ENCODE measurements at regions not wholly inside any gene's neighbourhood (a gene's known extent, or its start where the extent isn't known, plus 50 kb on each side); places are given as distances from the start of the nearest gene placed in this dataset.

DNA sequence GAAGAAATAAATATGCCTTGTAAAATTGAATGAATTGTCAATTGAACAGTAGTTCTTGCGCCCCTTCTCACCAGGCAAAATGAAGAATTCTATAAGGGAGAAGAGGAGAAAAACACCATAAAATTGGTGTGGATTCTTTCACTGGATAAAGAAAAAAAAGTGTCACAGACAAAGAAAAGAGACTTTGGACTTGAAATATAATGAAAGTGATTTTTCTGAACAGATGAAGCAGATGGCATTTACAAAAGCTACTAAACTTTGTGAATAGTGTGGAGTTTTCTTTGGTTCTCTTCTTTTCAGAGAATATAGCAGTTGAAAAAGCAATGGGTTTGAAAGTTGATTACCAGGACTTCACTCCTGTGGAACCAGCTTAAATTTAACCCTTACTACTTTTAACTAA lies 945.7 kb downstream of the DSC3 start:
- no peak overlapping the region for H3K4me3 Mint-ChIP-seq
- no peak overlapping the region for H3K27ac Mint-ChIP-seq
- DNase-seq, result no peak
- no peaks in the 10 kb centered on the region for H3K4me1 Mint-ChIP-seq (ENCODE audit: low read depth)
- ChIA-PET POLR2A (no interaction called here), CTCF (no interaction called here)
- H3K27me3 Mint-ChIP-seq (ENCODE audit: low read depth), result no peaks in the 10 kb centered on the region
- peaks cover 10% of the 10 kb centered on the region for H3K9me3 Mint-ChIP-seq (ENCODE audit: insufficient read depth)
- H3K36me3 Mint-ChIP-seq (ENCODE audit: low read depth), result no peaks in the 10 kb centered on the region
- no peak for ATAC-seq

DNA sequence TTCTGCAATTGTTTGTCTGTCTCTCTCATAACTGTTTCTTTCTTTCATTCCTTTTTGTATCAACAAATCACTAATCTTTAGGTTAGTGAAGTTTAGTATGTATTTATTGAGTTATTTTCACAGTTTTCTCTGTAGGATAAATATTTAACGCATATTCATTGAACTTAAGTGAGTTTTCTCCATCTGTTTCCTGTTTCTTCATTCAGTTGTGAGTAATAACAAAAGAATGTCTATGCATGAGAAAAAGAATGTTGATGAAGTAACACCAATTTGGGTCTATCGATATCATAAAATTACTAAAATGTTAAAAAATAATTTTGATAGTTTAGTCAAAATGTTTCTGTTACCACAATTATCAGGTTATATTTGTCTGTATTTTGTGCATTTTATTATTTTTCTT lies 948.0 kb downstream of the DSC3 start:
- H3K27ac Mint-ChIP-seq, result no peak overlapping the region
- POLR2A ChIA-PET, result no interaction called here
- CTCF ChIA-PET, result no interaction called here
- H3K9me3 Mint-ChIP-seq (ENCODE audit: insufficient read depth), result peaks cover 10% of the 10 kb centered on the region
- H3K27me3 Mint-ChIP-seq (ENCODE audit: low read depth), result no peaks in the 10 kb centered on the region
- ATAC-seq (no peak), DNase-seq (no peak)
- H3K36me3 Mint-ChIP-seq (ENCODE audit: low read depth), result no peaks in the 10 kb centered on the region
- no peak overlapping the region for H3K4me3 Mint-ChIP-seq
- H3K4me1 Mint-ChIP-seq (ENCODE audit: low read depth), result no peaks in the 10 kb centered on the region

DNA sequence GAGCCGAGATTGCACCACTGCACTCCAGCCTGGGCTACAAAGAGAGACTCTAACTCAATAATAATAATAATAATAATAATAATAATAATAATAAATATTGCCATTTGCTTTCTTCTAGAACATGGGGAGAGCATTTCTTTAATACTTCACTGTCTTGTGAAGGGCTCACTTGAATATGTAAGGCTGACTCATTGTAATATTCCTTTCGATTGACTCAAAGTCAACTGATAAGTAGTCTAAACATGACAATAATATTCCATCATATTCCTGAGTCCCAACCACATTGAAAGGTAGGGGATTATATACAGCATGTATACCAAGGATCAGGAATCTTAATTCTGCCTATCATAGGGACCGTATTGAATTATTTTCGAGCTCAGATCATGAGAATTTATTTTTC lies 949.2 kb downstream of the DSC3 start:
- Mint-ChIP-seq H3K27me3 (ENCODE audit: low read depth) (no peaks in the 10 kb centered on the region), H3K27ac (no peak overlapping the region), H3K9me3 (ENCODE audit: insufficient read depth) (peaks cover 10% of the 10 kb centered on the region), H3K4me1 (ENCODE audit: low read depth) (no peaks in the 10 kb centered on the region), H3K36me3 (ENCODE audit: low read depth) (no peaks in the 10 kb centered on the region), H3K4me3 (no peak overlapping the region)
- CTCF ChIA-PET, result no interaction called here
- DNase-seq (no peak), ATAC-seq (no peak)
- POLR2A ChIA-PET, result no interaction called here

GRCh38 chr18:30088238-30089015 lies 954.1 kb downstream of the DSC3 start:
- H3K4me1 Mint-ChIP-seq (ENCODE audit: low read depth), result no peaks in the 10 kb centered on the region
- no peak overlapping the region for H3K4me3 Mint-ChIP-seq
- no peak overlapping the region for H3K27ac Mint-ChIP-seq
- peaks cover 5% of the 10 kb centered on the region for H3K9me3 Mint-ChIP-seq (ENCODE audit: insufficient read depth)
- ChIA-PET CTCF (no interaction called here), POLR2A (no interaction called here)
- DNase-seq (no peak), ATAC-seq (no peak)
- no peaks in the 10 kb centered on the region for H3K27me3 Mint-ChIP-seq (ENCODE audit: low read depth)
- no peaks in the 10 kb centered on the region for H3K36me3 Mint-ChIP-seq (ENCODE audit: low read depth)

DNA sequence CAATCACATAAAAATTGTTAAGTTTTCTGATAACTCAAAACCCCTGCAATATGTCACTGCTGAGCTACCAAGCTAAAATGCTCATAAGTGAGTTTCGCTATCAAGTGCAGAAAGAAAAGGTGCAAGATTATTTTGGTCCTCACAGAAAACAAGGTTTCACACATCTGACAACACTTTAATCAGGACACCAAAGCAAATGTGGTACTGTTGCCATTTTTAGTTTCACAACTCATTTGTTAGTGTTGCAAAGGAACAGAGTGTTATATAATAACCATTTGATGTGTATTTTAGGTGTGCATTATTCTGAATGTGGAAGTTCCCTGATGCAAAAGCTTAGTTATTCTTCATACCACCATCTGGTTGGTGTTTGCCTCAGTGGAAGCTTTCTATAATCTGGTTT lies 956.2 kb downstream of the DSC3 start:
- ChIA-PET POLR2A (no interaction called here), CTCF (no interaction called here)
- no peak for DNase-seq
- Mint-ChIP-seq H3K36me3 (ENCODE audit: low read depth) (no peaks in the 10 kb centered on the region), H3K4me1 (ENCODE audit: low read depth) (no peaks in the 10 kb centered on the region), H3K4me3 (no peak overlapping the region), H3K27me3 (ENCODE audit: low read depth) (no peaks in the 10 kb centered on the region), H3K27ac (no peak overlapping the region), H3K9me3 (ENCODE audit: insufficient read depth) (peaks cover 5% of the 10 kb centered on the region)
- ATAC-seq, result no peak

- H3K9me3 Mint-ChIP-seq (ENCODE audit: insufficient read depth), result peaks cover 26% of the 10 kb centered on the region
- no peaks in the 10 kb centered on the region for H3K36me3 Mint-ChIP-seq (ENCODE audit: low read depth)
- ChIA-PET POLR2A (no interaction called here), CTCF (no interaction called here)
- H3K27ac Mint-ChIP-seq, result no peak overlapping the region
- H3K4me1 Mint-ChIP-seq (ENCODE audit: low read depth), result no peaks in the 10 kb centered on the region
- no peak for ATAC-seq
- no peak overlapping the region for H3K4me3 Mint-ChIP-seq
- no peaks in the 10 kb centered on the region for H3K27me3 Mint-ChIP-seq (ENCODE audit: low read depth)
- no peak for DNase-seq
Measured at GRCh38 chr18:30081122-30081521, 961.4 kb downstream of the DSC3 start.

DNA sequence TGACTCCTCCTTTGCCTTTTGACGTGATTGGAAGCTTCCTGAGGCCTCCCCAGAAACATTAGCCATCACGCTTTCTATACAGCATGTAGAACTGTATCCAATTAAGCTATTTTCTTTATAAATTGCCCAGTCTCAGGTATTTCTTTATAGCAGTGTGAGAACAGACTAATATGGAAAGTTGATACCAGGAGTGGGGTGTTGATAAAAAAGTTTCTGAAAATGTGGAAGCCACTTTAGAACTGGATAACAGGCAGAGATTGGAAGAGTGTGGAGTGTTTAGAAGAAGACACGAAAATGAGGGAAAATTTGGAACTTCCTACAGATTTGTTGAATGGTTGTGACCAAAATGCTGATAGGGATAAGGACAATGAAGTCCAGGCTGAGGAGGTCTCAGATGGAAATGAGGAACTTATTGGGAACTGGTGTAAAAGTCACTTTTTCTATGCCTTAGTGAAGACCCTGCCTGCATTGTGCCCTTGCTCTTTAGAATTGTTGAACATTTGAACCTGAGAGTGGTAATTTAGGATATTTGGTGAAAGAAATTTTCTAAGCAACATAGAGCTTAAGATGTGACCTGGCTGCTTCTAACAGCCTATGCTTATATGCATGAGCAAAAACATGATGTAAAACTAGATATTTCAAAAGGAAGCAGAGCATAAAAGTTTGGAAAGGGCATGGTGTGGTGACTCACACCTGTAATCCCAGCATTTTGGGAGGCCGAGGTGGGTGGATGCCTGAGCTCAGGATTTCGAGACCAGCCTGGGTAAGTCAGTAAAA lies 969.7 kb downstream of the DSC3 start:
- Mint-ChIP-seq H3K4me1 (ENCODE audit: low read depth) (no peaks in the 10 kb centered on the region), H3K9me3 (ENCODE audit: insufficient read depth) (peaks cover 13% of the 10 kb centered on the region), H3K4me3 (no peak overlapping the region), H3K27me3 (ENCODE audit: low read depth) (no peaks in the 10 kb centered on the region), H3K36me3 (ENCODE audit: low read depth) (no peaks in the 10 kb centered on the region), H3K27ac (no peak overlapping the region)
- no peak for DNase-seq
- ATAC-seq, result no peak
- ChIA-PET POLR2A (no interaction called here), CTCF (no interaction called here)

- ChIA-PET POLR2A (no interaction called here), CTCF (no interaction called here)
- DNase-seq (no peak), ATAC-seq (no peak)
- Mint-ChIP-seq H3K4me3 (no peak overlapping the region), H3K27me3 (ENCODE audit: low read depth) (no peaks in the 10 kb centered on the region), H3K9me3 (ENCODE audit: insufficient read depth) (peaks cover 23% of the 10 kb centered on the region), H3K4me1 (ENCODE audit: low read depth) (no peaks in the 10 kb centered on the region), H3K36me3 (ENCODE audit: low read depth) (no peaks in the 10 kb centered on the region), H3K27ac (no peak overlapping the region)
Measured at GRCh38 chr18:30066288-30066687, 976.3 kb downstream of the DSC3 start.

- no peaks in the 10 kb centered on the region for H3K27me3 Mint-ChIP-seq (ENCODE audit: low read depth)
Measured at GRCh38 chr18:30057398-30057797, 985.1 kb downstream of the DSC3 start.

DNA sequence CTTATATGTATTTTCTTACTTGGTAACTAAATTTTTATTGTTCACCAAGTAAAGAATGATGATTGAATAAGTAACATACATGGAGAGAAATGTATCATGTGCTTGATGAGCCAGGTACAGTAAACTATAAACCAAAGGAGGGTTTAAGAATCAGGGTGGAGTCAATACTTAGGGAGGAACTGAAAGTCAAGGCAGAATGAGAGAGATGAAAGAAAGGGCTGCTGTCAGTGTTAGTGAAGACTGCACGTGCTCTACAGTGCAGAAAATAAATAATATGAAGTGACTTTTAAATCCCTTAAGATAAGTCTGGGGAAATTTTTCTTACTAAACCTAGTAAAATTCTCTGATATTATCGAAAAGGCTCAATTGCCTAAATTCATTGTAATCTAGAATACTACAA lies 986.0 kb downstream of the DSC3 start:
- ChIA-PET POLR2A (no interaction called here), CTCF (no interaction called here)
- DNase-seq (no peak), ATAC-seq (no peak)
- Mint-ChIP-seq H3K27me3 (ENCODE audit: low read depth) (no peaks in the 10 kb centered on the region), H3K4me1 (ENCODE audit: low read depth) (no peaks in the 10 kb centered on the region), H3K9me3 (ENCODE audit: insufficient read depth) (peaks cover 8% of the 10 kb centered on the region), H3K27ac (no peak overlapping the region), H3K4me3 (no peak overlapping the region), H3K36me3 (ENCODE audit: low read depth) (no peaks in the 10 kb centered on the region)

More at GRCh38 chr18:30057398-30057797, 985.1 kb downstream of the DSC3 start:
- ATAC-seq, result no peak
- peaks cover 10% of the 10 kb centered on the region for H3K9me3 Mint-ChIP-seq (ENCODE audit: insufficient read depth)
- ChIA-PET POLR2A (no interaction called here), CTCF (no interaction called here)
- H3K27ac Mint-ChIP-seq, result no peak overlapping the region
- H3K4me1 Mint-ChIP-seq (ENCODE audit: low read depth), result no peaks in the 10 kb centered on the region
- no peak for DNase-seq
- no peaks in the 10 kb centered on the region for H3K36me3 Mint-ChIP-seq (ENCODE audit: low read depth)
- no peak overlapping the region for H3K4me3 Mint-ChIP-seq

DNA sequence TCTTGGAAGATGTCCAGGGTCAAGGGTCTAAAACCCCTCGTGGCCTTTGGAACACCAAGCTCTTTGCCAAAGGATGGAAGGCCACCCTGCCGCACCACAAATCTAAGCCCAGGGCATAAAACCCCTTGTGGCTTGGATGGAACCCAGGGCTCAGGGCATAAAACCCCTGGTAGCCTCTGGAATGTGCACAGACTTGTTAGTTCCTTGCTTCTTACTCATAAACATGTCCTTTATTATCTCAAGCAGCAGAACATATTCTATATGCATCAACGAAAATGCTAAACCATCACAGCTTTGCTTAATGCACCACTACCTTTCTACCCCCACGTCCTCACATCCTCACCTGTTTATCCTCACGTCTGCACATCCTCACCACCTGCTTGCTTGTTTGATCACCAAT lies 998.0 kb downstream of the DSC3 start:
- H3K4me3 Mint-ChIP-seq, result no peak overlapping the region
- DNase-seq (no peak), ATAC-seq (no peak)
- peaks cover 16% of the 10 kb centered on the region for H3K9me3 Mint-ChIP-seq (ENCODE audit: insufficient read depth)
- CTCF ChIA-PET, result no interaction called here
- H3K4me1 Mint-ChIP-seq (ENCODE audit: low read depth), result no peaks in the 10 kb centered on the region
- POLR2A ChIA-PET, result no interaction called here
- H3K36me3 Mint-ChIP-seq (ENCODE audit: low read depth), result no peaks in the 10 kb centered on the region
- no peak overlapping the region for H3K27ac Mint-ChIP-seq
- no peaks in the 10 kb centered on the region for H3K27me3 Mint-ChIP-seq (ENCODE audit: low read depth)

DNA sequence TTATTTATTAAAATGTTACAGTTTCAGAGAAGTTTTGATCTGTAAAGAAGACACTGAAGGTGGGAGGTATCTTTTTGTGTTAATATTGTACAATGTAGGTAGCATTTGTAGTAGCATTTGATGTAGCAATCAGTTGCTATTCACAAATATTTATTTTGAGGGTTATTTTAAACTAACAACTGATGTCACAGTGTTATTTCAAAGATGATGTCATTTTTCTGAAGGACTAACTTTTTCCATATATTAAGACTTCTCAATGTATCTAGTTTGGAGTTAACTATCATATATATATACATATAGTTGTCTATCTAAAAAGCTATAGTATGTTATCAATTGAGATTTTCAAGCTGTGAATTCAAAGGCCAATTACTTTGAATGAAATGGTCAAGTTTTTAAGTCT lies 1003.3 kb downstream of the DSC3 start:
- Mint-ChIP-seq H3K4me1 (ENCODE audit: low read depth) (no peaks in the 10 kb centered on the region), H3K9me3 (ENCODE audit: insufficient read depth) (peaks cover 18% of the 10 kb centered on the region), H3K36me3 (ENCODE audit: low read depth) (no peaks in the 10 kb centered on the region), H3K27ac (no peak overlapping the region), H3K27me3 (ENCODE audit: low read depth) (no peaks in the 10 kb centered on the region), H3K4me3 (no peak overlapping the region)
- DNase-seq, result no peak
- CTCF ChIA-PET, result no interaction called here
- POLR2A ChIA-PET, result no interaction called here
- no peak for ATAC-seq

DNA sequence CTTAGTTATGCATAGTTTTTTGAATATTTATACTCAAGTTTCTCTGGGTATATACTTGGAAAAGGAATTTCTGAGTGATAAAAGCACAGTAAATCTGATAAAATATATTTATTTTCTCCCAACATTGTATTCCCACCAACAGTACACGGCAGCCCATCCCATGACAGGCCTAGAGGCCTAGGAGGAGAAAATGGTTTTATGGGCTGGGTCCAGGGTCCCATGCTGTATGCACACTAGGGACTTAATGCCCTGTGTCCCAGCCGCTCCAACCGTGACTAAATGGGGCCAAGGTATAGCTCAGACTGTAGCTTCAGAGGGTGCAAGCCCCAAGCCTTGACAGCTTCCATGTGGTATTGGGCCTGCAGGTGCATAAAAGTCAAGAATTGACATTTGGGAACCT lies 1007.7 kb downstream of the DSC3 start:
- Mint-ChIP-seq H3K27me3 (ENCODE audit: low read depth) (no peaks in the 10 kb centered on the region), H3K4me1 (ENCODE audit: low read depth) (no peaks in the 10 kb centered on the region), H3K36me3 (ENCODE audit: low read depth) (no peaks in the 10 kb centered on the region), H3K4me3 (no peak overlapping the region), H3K9me3 (ENCODE audit: insufficient read depth) (peaks cover 8% of the 10 kb centered on the region), H3K27ac (no peak overlapping the region)
- DNase-seq (no peak), ATAC-seq (no peak)
- POLR2A ChIA-PET, result no interaction called here
- CTCF ChIA-PET, result no interaction called here

Data from activated CD8-positive, alpha-beta T cell treated with anti-CD3 and anti-CD28 coated beads, Interleukin-2, amount 10 ng/mL, durations not matched to agents 7 days and 5 days (primary cell).